ENCODE measurements at regions not wholly inside any gene's neighbourhood (a gene's known extent, or its start where the extent isn't known, plus 50 kb on each side); places are given as distances from the start of the nearest gene placed in this dataset.

DNA sequence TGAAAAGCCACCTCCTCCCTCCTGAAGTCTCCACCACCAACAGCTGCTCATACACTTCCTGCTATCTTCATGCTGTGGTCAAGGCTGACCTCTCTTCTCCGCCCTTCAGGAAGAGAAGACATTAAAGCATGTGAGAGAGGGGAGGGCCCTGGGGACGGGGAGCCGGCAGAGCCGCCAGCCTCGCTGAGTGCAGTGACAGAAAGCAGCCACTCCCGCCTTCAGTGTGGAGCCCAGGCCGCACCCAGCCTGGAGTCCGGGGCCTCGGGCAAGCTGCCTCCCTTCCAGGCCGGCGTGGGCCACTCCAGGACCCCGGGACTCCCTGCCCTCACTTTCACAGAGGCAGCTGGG lies 94.7 kb upstream of the TNRC6C start:
- H3K9me2 ChIP-seq (ENCODE audit: insufficient read depth), result no peaks in the 10 kb centered on the region
- no peaks in the 10 kb centered on the region for H3K36me3 ChIP-seq (ENCODE audit: low read depth)
- H3K9me3 ChIP-seq (ENCODE audit: insufficient read depth, low read depth), result no peaks in the 10 kb centered on the region
- peaks cover 55% of the 10 kb centered on the region for H3K27me3 ChIP-seq (ENCODE audit: insufficient read depth, low read depth)
- DNase-seq, result no peak
- H3K4me1 ChIP-seq (replicated peaks; ENCODE audit: insufficient read depth), result no peaks in the 10 kb centered on the region
- no peak overlapping the region for H2AFZ ChIP-seq
- no peak overlapping the region for H3K4me3 ChIP-seq
- H4K20me1 ChIP-seq (ENCODE audit: insufficient read depth), result no peaks in the 10 kb centered on the region
- H3K27ac ChIP-seq, result no peak overlapping the region
- no peaks in the 10 kb centered on the region for H3F3A ChIP-seq (ENCODE audit: insufficient read depth, low read depth)
- no peaks in the 10 kb centered on the region for H3K79me2 ChIP-seq (ENCODE audit: low read depth)
- H3K4me2 ChIP-seq, result no peak overlapping the region
- BruUV-seq (replicated peaks), result no TSS peak
- ChIA-PET CTCF (no interaction called here), POLR2A (ENCODE audit: unreplicated experiment) (no interaction called here)
- TF ChIP-seq EZH2 (IDR thresholded peaks at IDR 0.05; ENCODE audit: low read depth) (no peak), CTCF (conservative IDR thresholded peaks at IDR 0.05) (no peak)
- intact Hi-C loops (cut with micrococcal nuclease; ENCODE audit: unreplicated experiment), result no loop called here

- POLR2A ChIA-PET (ENCODE audit: unreplicated experiment), result no interaction called here
- no TSS peak for BruUV-seq (replicated peaks)
- intact Hi-C loops (cut with micrococcal nuclease; ENCODE audit: unreplicated experiment), result no loop called here
Measured at GRCh38 chr17:77864234-77865111, 94.0 kb upstream of the TNRC6C start.

DNA sequence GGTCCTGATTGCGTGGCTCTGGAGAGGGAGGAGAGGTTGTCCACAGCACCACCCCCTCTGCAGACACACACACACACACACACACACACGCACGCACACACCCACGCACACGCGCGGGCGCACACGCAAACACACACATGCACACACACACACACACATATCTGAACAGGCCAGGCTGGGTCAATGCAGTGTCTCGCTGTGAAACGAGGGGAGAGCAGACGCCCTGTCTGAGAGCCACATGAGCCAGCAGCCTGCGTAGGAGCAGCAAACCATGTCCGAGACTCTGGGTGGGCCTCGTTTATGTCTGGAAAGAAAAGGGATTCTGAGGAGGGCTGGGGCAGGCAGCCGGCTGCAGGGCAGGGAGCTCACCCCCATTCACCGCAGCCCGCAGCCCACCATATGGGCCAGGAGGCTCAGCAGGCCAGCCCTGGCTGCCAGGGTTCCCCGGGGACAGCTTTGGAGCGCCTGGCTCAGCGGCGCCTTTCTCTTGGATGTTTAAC lies 93.3 kb upstream of the TNRC6C start:
- DNase-seq, result no peak
- ChIA-PET POLR2A (ENCODE audit: unreplicated experiment) (no interaction called here), CTCF (no interaction called here)
- Histone ChIP-seq H3K79me2 (ENCODE audit: low read depth) (no peaks in the 10 kb centered on the region), H2AFZ (no peak overlapping the region), H4K20me1 (ENCODE audit: insufficient read depth) (no peaks in the 10 kb centered on the region), H3K4me1 (replicated peaks; ENCODE audit: insufficient read depth) (no peaks in the 10 kb centered on the region), H3K4me3 (no peak overlapping the region), H3K27me3 (ENCODE audit: insufficient read depth, low read depth) (peaks cover 66% of the 10 kb centered on the region), H3K36me3 (ENCODE audit: low read depth) (no peaks in the 10 kb centered on the region), H3K27ac (no peak overlapping the region), H3K9me2 (ENCODE audit: insufficient read depth) (no peaks in the 10 kb centered on the region), H3K4me2 (no peak overlapping the region), H3F3A (ENCODE audit: insufficient read depth, low read depth) (no peaks in the 10 kb centered on the region), H3K9me3 (ENCODE audit: insufficient read depth, low read depth) (no peaks in the 10 kb centered on the region)
- intact Hi-C loops (cut with micrococcal nuclease; ENCODE audit: unreplicated experiment), result no loop called here
- no TSS peak for BruUV-seq (replicated peaks)
- TF ChIP-seq EZH2 (IDR thresholded peaks at IDR 0.05; ENCODE audit: low read depth), result no peak
- no peak for TF ChIP-seq CTCF (conservative IDR thresholded peaks at IDR 0.05)

More at GRCh38 chr17:77864234-77865111, 94.0 kb upstream of the TNRC6C start:
- TF ChIP-seq CTCF (conservative IDR thresholded peaks at IDR 0.05), result no peak
- H3K36me3 ChIP-seq (ENCODE audit: low read depth), result no peaks in the 10 kb centered on the region
- H3K4me3 ChIP-seq, result no peak overlapping the region
- no peak overlapping the region for H2AFZ ChIP-seq
- DNase-seq, result no peak
- H3K9me3 ChIP-seq (ENCODE audit: insufficient read depth, low read depth), result no peaks in the 10 kb centered on the region
- CTCF ChIA-PET, result no interaction called here
- no peaks in the 10 kb centered on the region for H3K79me2 ChIP-seq (ENCODE audit: low read depth)
- H4K20me1 ChIP-seq (ENCODE audit: insufficient read depth), result no peaks in the 10 kb centered on the region
- H3K27me3 ChIP-seq (ENCODE audit: insufficient read depth, low read depth), result peaks cover 62% of the 10 kb centered on the region
- H3K4me1 ChIP-seq (replicated peaks; ENCODE audit: insufficient read depth), result no peaks in the 10 kb centered on the region
- no peak overlapping the region for H3K27ac ChIP-seq
- no peaks in the 10 kb centered on the region for H3F3A ChIP-seq (ENCODE audit: insufficient read depth, low read depth)
- H3K9me2 ChIP-seq (ENCODE audit: insufficient read depth), result no peaks in the 10 kb centered on the region
- H3K4me2 ChIP-seq, result no peak overlapping the region
